Caco-2 (cell line): ENCODE measurements at regions not wholly inside any gene's neighbourhood (a gene's known extent, or its start where the extent isn't known, plus 50 kb on each side); places are given as distances from the start of the nearest gene placed in this dataset.

Experiments
- BruUV-seq: library from RNA; stranded (reverse); fragments of 400-500 nt; replicated peaks from 2 replicates; lab custom pipeline; 2021; lab: Mats Ljungman, UMichigan
- CTCF ChIA-PET: fragments of 300-600 bp; sonication (Branson Sonifier 250); formaldehyde crosslinking; loops from one replicate; lab custom pipeline; 2022; ENCODE audit warnings: antibody characterized with exemption; lab: Charles Lee
- POLR2A ChIA-PET: fragments of 300-600 bp; sonication (Branson Sonifier 250); formaldehyde crosslinking; loops from one replicate; lab custom pipeline; 2022; ENCODE audit warnings: antibody characterized with exemption; lab: Charles Lee
- DNase-seq, 2 experiments: peaks; one replicate each; pipeline versions ENCODE4 v3.0.0 to v3.0.0-alpha.2; 2020 to 2022
- H3K27me3 ChIP-seq: replicated peaks from 2 replicates; pipeline ENCODE4 v1.6.0; 2011; ENCODE audit warnings: low read length; ENCODE audit not compliant: control insufficient read depth, insufficient read depth
- H3K36me3 ChIP-seq: 2 replicates; pipeline ENCODE4 v1.5.1; 2011; ENCODE audit warnings: low read length; ENCODE audit not compliant: control insufficient read depth, insufficient read depth
- H3K4me1 ChIP-seq: fragments of 250-450 bp; sonication (Bioruptor Pico); 2 replicates; pipeline ENCODE4 v1.5.1; 2020; ENCODE audit warnings: mild to moderate bottlenecking
- H3K4me3 ChIP-seq: 2 replicates; pipeline ENCODE4 v1.5.1; 2011; ENCODE audit warnings: low read depth, mild to moderate bottlenecking, control low read depth, low read length
- H3K9me3 ChIP-seq: fragments of 250-450 bp; sonication (Bioruptor Pico); 2 replicates; pipeline ENCODE4 v1.5.1; 2020; ENCODE audit warnings: mild to moderate bottlenecking, moderate library complexity
- H3K27ac Mint-ChIP-seq: one replicate; pipeline ENCODE4 v1.8.0; 2022; ENCODE audit warnings: mixed read lengths; ENCODE audit not compliant: unreplicated experiment
- H3K27me3 Mint-ChIP-seq: one replicate; pipeline ENCODE4 v1.8.0; 2022; ENCODE audit warnings: mixed read lengths; ENCODE audit not compliant: insufficient read depth, unreplicated experiment
- H3K36me3 Mint-ChIP-seq: one replicate; pipeline ENCODE4 v1.8.0; 2022; ENCODE audit warnings: mild to moderate bottlenecking, mixed read lengths; ENCODE audit not compliant: insufficient read depth, unreplicated experiment
- H3K4me1 Mint-ChIP-seq: one replicate; pipeline ENCODE4 v1.8.0; 2022; ENCODE audit warnings: low read depth, mixed read lengths; ENCODE audit not compliant: unreplicated experiment
- H3K4me3 Mint-ChIP-seq: one replicate; pipeline ENCODE4 v1.8.0; 2022; ENCODE audit warnings: mild to moderate bottlenecking, moderate library complexity, mixed read lengths; ENCODE audit not compliant: unreplicated experiment
- H3K9me3 Mint-ChIP-seq: one replicate; pipeline ENCODE4 v1.8.0; 2022; ENCODE audit warnings: mixed read lengths; ENCODE audit not compliant: unreplicated experiment
- CTCF ChIP-seq, 2 experiments: fragments of 200-600 bp in 1 of 2; IDR thresholded peaks; 1 replicate in 1 of 2; 2 replicates in 1 of 2; pipeline versions ENCODE4 v1.5.1 to v1.8.0; 2011 to 2022; ENCODE audit warnings: antibody characterized with exemption in 1 of 2, control low read depth in 1 of 2, inconsistent platforms in 1 of 2, low read depth in 1 of 2, low read length in 1 of 2, mild to moderate bottlenecking in 1 of 2, moderate library complexity in 1 of 2; ENCODE audit not compliant: insufficient read depth in 1 of 2, severe bottlenecking in 1 of 2, unreplicated experiment in 1 of 2
- intact Hi-C: fragments of 100-400 bp; cut with micrococcal nuclease; formaldehyde crosslinking; loops from one replicate; pipeline ENCODE4 v1.10.0; 2022; ENCODE audit not compliant: unreplicated experiment

- intact Hi-C loops, result no loop called here
- no peak for DNase-seq
- no peak overlapping the region for H3K27ac Mint-ChIP-seq
- no peaks in the 10 kb centered on the region for H3K4me1 ChIP-seq
- H3K9me3 ChIP-seq, result no peaks in the 10 kb centered on the region
- ChIA-PET CTCF (no interaction called here), POLR2A (no interaction called here)
- no peak for TF ChIP-seq CTCF (IDR thresholded peaks at IDR 0.05; ENCODE audit: insufficient read depth in 1 of 2, low read depth in 1 of 2, low read length in 1 of 2, severe bottlenecking in 1 of 2, unreplicated experiment in 1 of 2)
- H3K27me3 Mint-ChIP-seq, result no peaks in the 10 kb centered on the region
- H3K9me3 Mint-ChIP-seq, result no peaks in the 10 kb centered on the region
- BruUV-seq, result no TSS peak
- H3K4me3 ChIP-seq, result no peak overlapping the region
- H3K27me3 ChIP-seq, result no peaks in the 10 kb centered on the region
- H3K4me1 Mint-ChIP-seq, result no peaks in the 10 kb centered on the region
- H3K36me3 Mint-ChIP-seq, result no peaks in the 10 kb centered on the region
- no peaks in the 10 kb centered on the region for H3K36me3 ChIP-seq
- no peak overlapping the region for H3K4me3 Mint-ChIP-seq
These were observed 324.7 kb downstream of the TLE4 start for GRCh38 chr9:79896390-79896980.

GRCh38 chr9:79895232-79895631 lies 323.5 kb downstream of the TLE4 start:
- no peak for DNase-seq
- H3K4me3 Mint-ChIP-seq, result no peak overlapping the region
- Histone ChIP-seq H3K36me3 (no peaks in the 10 kb centered on the region), H3K4me1 (no peaks in the 10 kb centered on the region), H3K4me3 (no peak overlapping the region), H3K27me3 (no peaks in the 10 kb centered on the region), H3K9me3 (no peaks in the 10 kb centered on the region)
- H3K9me3 Mint-ChIP-seq, result no peaks in the 10 kb centered on the region
- POLR2A ChIA-PET, result no interaction called here
- intact Hi-C loops, result no loop called here
- no peaks in the 10 kb centered on the region for H3K4me1 Mint-ChIP-seq
- CTCF ChIA-PET, result no interaction called here
- BruUV-seq, result no TSS peak
- H3K27ac Mint-ChIP-seq, result no peak overlapping the region
- no peaks in the 10 kb centered on the region for H3K27me3 Mint-ChIP-seq
- no peaks in the 10 kb centered on the region for H3K36me3 Mint-ChIP-seq
- TF ChIP-seq CTCF (IDR thresholded peaks at IDR 0.05; ENCODE audit: insufficient read depth in 1 of 2, low read depth in 1 of 2, low read length in 1 of 2, severe bottlenecking in 1 of 2, unreplicated experiment in 1 of 2), result no peak

- intact Hi-C loops, result no loop called here
- H3K27ac Mint-ChIP-seq, result no peak overlapping the region
- no peak overlapping the region for H3K4me3 Mint-ChIP-seq
- no peaks in the 10 kb centered on the region for H3K27me3 Mint-ChIP-seq
- no peaks in the 10 kb centered on the region for H3K4me1 Mint-ChIP-seq
- POLR2A ChIA-PET, result no interaction called here
- H3K9me3 ChIP-seq, result no peaks in the 10 kb centered on the region
- H3K36me3 ChIP-seq, result no peaks in the 10 kb centered on the region
- TF ChIP-seq CTCF (IDR thresholded peaks at IDR 0.05; ENCODE audit: insufficient read depth in 1 of 2, low read depth in 1 of 2, low read length in 1 of 2, severe bottlenecking in 1 of 2, unreplicated experiment in 1 of 2), result no peak
- BruUV-seq, result no TSS peak
- CTCF ChIA-PET, result no interaction called here
- no peaks in the 10 kb centered on the region for H3K27me3 ChIP-seq
- no peak overlapping the region for H3K4me3 ChIP-seq
- no peak for DNase-seq
- H3K36me3 Mint-ChIP-seq, result no peaks in the 10 kb centered on the region
- H3K4me1 ChIP-seq, result no peaks in the 10 kb centered on the region
- H3K9me3 Mint-ChIP-seq, result no peaks in the 10 kb centered on the region
These were observed 317.6 kb downstream of the TLE4 start for GRCh38 chr9:79889369-79889768.
